ENCODE measurements at regions not wholly inside any gene's neighbourhood (a gene's known extent, or its start where the extent isn't known, plus 50 kb on each side); places are given as distances from the start of the nearest gene placed in this dataset.

DNA sequence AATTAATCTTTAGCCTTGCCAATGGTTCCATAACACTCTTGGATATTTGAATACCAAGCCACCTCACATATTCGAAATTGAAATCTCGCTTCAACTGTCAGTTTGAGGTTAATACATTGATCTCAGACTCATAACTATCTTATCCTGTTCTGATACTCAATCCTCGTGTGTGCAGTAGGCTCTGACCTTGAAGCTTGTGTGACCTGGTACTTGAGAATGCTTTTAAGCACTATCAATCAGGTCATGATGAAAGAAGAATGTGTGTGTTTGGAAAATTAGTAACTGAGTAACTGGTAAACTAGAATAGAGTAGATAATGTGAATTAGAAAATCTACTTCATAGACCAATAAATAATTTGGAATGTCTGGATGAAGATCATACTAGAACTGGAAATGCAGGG is 1266.7 kb downstream of the MAT2B start:
- no peaks in the 10 kb centered on the region for H3K9me3 ChIP-seq (ENCODE audit: control insufficient read depth in 2 of 2, insufficient read depth in 1 of 2, low read depth in 1 of 2, low read length in 1 of 2)
- H3K27ac ChIP-seq (ENCODE audit: low read depth in 2 of 2, low read length in 1 of 2) = no peak overlapping the region
- H3K4me1 ChIP-seq (ENCODE audit: control insufficient read depth in 2 of 2, insufficient read depth in 2 of 2, low read length in 1 of 2) = no peaks in the 10 kb centered on the region
- H3K4me3 ChIP-seq (ENCODE audit: low read depth in 1 of 2, low read length in 2 of 2) = no peak overlapping the region
- 68 to 73% methylated on average over 3 of the region's 3 CpGs for WGBS, 2 donors
- H3K27me3 ChIP-seq (ENCODE audit: control insufficient read depth in 1 of 2, insufficient read depth in 2 of 2, low read length in 2 of 2) = no peaks in the 10 kb centered on the region
- H3K36me3 ChIP-seq (ENCODE audit: control insufficient read depth in 2 of 2, insufficient read depth in 2 of 2, low read length in 1 of 2) = no peaks in the 10 kb centered on the region

DNA sequence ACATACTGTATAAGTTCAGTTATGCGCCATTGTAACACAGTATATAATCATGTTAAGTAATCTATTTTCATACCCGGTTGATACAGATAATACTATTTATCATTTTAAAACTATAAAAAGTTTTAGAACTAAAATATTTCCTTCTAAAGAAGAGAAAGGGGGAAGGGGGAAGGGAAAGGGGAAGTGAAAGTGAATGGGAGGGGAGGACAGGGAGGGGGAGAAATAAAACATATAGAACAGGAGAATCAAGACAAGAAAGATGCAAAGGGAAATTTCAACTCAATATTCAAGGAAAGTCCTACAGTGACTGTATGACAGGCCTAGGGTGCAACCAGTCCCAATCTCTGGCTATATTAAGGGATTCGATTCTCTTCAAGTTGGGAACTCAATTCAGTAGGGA is 1278.8 kb downstream of the MAT2B start:
- Histone ChIP-seq H3K4me3 (ENCODE audit: low read depth in 1 of 2, low read length in 2 of 2) (no peak overlapping the region), H3K27ac (ENCODE audit: low read depth in 2 of 2, low read length in 1 of 2) (no peak overlapping the region), H3K4me1 (ENCODE audit: control insufficient read depth in 2 of 2, insufficient read depth in 2 of 2, low read length in 1 of 2) (no peaks in the 10 kb centered on the region), H3K9me3 (ENCODE audit: control insufficient read depth in 2 of 2, insufficient read depth in 1 of 2, low read depth in 1 of 2, low read length in 1 of 2) (no peaks in the 10 kb centered on the region), H3K36me3 (ENCODE audit: control insufficient read depth in 2 of 2, insufficient read depth in 2 of 2, low read length in 1 of 2) (no peaks in the 10 kb centered on the region), H3K27me3 (ENCODE audit: control insufficient read depth in 1 of 2, insufficient read depth in 2 of 2, low read length in 2 of 2) (no peaks in the 10 kb centered on the region)
- whole genome bisulfite sequencing, 2 donors = 84 to 91% methylated on average over 3 of the region's 3 CpGs

DNA sequence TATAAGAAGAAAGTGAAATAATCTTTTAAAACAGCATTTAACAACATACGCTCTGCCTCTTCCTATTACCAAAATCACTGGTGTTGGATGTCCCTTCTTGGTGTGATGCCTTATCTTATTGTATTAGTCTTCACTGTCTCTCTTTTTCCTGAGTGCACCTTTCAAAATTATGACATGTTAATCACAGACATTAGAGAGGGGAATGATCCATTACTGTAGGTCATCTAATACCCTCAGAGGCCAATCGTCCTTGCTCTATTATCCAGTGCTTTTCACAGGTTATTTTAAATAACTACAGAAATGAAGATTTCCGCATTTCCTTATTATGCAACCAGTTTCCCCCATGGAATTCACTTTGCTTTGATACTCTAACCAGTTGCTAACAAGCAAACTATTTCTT is 1292.7 kb downstream of the MAT2B start:
- Histone ChIP-seq H3K9me3 (ENCODE audit: control insufficient read depth in 2 of 2, insufficient read depth in 1 of 2, low read depth in 1 of 2, low read length in 1 of 2) (peaks cover 3 to 6% of the 10 kb centered on the region in 2 donors), H3K4me3 (ENCODE audit: low read depth in 1 of 2, low read length in 2 of 2) (no peak overlapping the region), H3K27ac (ENCODE audit: low read depth in 2 of 2, low read length in 1 of 2) (no peak overlapping the region), H3K27me3 (ENCODE audit: control insufficient read depth in 1 of 2, insufficient read depth in 2 of 2, low read length in 2 of 2) (no peaks in the 10 kb centered on the region), H3K36me3 (ENCODE audit: control insufficient read depth in 2 of 2, insufficient read depth in 2 of 2, low read length in 1 of 2) (no peaks in the 10 kb centered on the region), H3K4me1 (ENCODE audit: control insufficient read depth in 2 of 2, insufficient read depth in 2 of 2, low read length in 1 of 2) (no peaks in the 10 kb centered on the region)
- 80 to 82% methylated on average over 3 of the region's 3 CpGs for WGBS, 2 donors

DNA sequence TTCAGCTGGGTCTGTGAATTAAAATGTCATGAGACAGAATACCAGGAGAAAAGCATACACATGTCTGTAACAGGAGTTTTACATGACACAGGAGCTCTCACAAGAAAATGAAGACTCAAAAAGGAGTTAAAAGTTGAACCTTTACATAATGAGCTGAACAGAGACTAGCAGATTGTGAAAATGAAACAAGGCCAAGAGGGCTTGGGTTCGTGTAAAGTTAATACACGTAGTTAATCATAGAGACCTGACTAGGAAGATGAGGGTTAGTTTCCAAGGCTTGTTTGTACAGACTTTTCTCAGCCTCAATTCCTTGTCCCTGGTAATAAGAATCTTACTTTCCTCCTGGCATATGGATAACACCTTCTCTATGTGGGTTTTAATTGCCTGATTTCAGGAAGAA is 1294.0 kb downstream of the MAT2B start:
- Histone ChIP-seq H3K27me3 (ENCODE audit: control insufficient read depth in 1 of 2, insufficient read depth in 2 of 2, low read length in 2 of 2) (no peaks in the 10 kb centered on the region), H3K9me3 (ENCODE audit: control insufficient read depth in 2 of 2, insufficient read depth in 1 of 2, low read depth in 1 of 2, low read length in 1 of 2) (peaks cover 3 to 6% of the 10 kb centered on the region in 2 donors), H3K36me3 (ENCODE audit: control insufficient read depth in 2 of 2, insufficient read depth in 2 of 2, low read length in 1 of 2) (no peaks in the 10 kb centered on the region), H3K4me3 (ENCODE audit: low read depth in 1 of 2, low read length in 2 of 2) (no peak overlapping the region), H3K4me1 (ENCODE audit: control insufficient read depth in 2 of 2, insufficient read depth in 2 of 2, low read length in 1 of 2) (no peaks in the 10 kb centered on the region), H3K27ac (ENCODE audit: low read depth in 2 of 2, low read length in 1 of 2) (no peak overlapping the region)
- WGBS, 2 donors = 44 to 49% methylated on average over 2 of the region's 2 CpGs

DNA sequence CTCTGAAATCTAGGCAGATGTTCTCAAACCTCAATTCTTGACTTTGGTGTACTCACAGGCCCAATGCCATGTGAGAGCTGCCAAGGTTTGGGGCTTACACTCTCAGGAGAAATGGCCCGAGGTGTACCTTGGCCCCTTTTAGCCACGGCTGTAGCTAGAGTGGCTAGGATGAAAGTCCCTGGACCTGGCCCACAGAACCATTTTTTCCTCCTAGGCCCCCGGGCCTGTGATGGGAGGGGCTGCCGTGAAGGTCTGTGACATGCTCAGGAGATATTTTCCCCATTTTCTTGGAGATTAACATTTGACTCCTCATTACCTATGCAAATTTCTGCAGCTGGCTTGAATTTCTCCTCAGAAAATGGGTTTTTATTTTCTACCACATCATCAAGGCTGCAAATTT is 1296.5 kb downstream of the MAT2B start:
- Histone ChIP-seq H3K9me3 (ENCODE audit: control insufficient read depth in 2 of 2, insufficient read depth in 1 of 2, low read depth in 1 of 2, low read length in 1 of 2) (peaks cover 3 to 6% of the 10 kb centered on the region in 2 donors), H3K36me3 (ENCODE audit: control insufficient read depth in 2 of 2, insufficient read depth in 2 of 2, low read length in 1 of 2) (no peaks in the 10 kb centered on the region), H3K4me3 (ENCODE audit: low read depth in 1 of 2, low read length in 2 of 2) (no peak overlapping the region), H3K4me1 (ENCODE audit: control insufficient read depth in 2 of 2, insufficient read depth in 2 of 2, low read length in 1 of 2) (no peaks in the 10 kb centered on the region), H3K27me3 (ENCODE audit: control insufficient read depth in 1 of 2, insufficient read depth in 2 of 2, low read length in 2 of 2) (no peaks in the 10 kb centered on the region), H3K27ac (ENCODE audit: low read depth in 2 of 2, low read length in 1 of 2) (no peak overlapping the region)
- 86 to 87% methylated on average over 4 of the region's 4 CpGs for WGBS, 2 donors

DNA sequence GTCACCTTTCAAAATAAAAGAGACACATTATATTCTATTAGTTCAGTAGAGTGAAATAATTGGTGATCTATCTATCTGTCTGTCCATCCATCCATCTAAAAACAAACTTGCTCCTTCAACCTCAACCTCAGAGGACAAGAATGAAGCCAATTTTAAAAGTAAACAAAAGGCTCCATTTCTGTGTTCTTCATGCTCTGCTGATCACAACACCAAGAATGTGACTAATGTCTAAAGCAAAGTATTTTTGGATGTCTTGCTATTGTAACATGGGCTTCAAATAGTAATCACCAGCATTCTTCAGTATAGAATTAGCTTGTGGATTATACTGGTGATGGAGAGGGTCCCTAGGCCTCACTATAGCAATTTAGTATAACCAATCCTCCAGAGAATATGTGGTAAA is 1304.4 kb downstream of the MAT2B start:
- no peaks in the 10 kb centered on the region for H3K27me3 ChIP-seq (ENCODE audit: control insufficient read depth in 1 of 2, insufficient read depth in 2 of 2, low read length in 2 of 2)
- no peak overlapping the region for H3K27ac ChIP-seq (ENCODE audit: low read depth in 2 of 2, low read length in 1 of 2)
- H3K4me1 ChIP-seq (ENCODE audit: control insufficient read depth in 2 of 2, insufficient read depth in 2 of 2, low read length in 1 of 2) = no peaks in the 10 kb centered on the region
- no peaks in the 10 kb centered on the region for H3K9me3 ChIP-seq (ENCODE audit: control insufficient read depth in 2 of 2, insufficient read depth in 1 of 2, low read depth in 1 of 2, low read length in 1 of 2)
- H3K4me3 ChIP-seq (ENCODE audit: low read depth in 1 of 2, low read length in 2 of 2) = no peak overlapping the region
- no peaks in the 10 kb centered on the region for H3K36me3 ChIP-seq (ENCODE audit: control insufficient read depth in 2 of 2, insufficient read depth in 2 of 2, low read length in 1 of 2)

DNA sequence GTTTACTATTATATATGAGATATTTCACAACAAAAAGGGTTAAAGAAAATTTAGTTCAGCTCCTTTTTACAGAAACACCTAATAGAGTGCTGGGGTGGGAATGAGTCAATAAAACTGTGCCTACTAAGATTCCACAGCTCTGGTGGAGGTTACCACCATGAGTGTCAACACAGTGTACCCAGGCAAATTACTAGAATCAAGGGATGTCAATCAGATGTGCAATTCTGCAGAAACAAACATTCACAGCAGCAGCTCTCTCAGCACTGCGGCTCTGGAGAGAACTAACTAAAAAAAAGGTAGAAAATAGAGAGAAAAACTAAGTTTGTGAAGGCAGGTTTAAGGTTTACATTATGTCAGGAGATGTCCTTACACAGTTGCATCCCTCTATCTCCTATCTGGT is 1313.0 kb downstream of the MAT2B start:
- H3K27ac ChIP-seq (ENCODE audit: low read depth in 2 of 2, low read length in 1 of 2) = no peak overlapping the region
- H3K9me3 ChIP-seq (ENCODE audit: control insufficient read depth in 2 of 2, insufficient read depth in 1 of 2, low read depth in 1 of 2, low read length in 1 of 2) = no peaks in the 10 kb centered on the region
- WGBS, 2 donors = 24 to 58% methylated on average over 1 of the region's 1 CpG
- no peaks in the 10 kb centered on the region for H3K27me3 ChIP-seq (ENCODE audit: control insufficient read depth in 1 of 2, insufficient read depth in 2 of 2, low read length in 2 of 2)
- H3K4me3 ChIP-seq (ENCODE audit: low read depth in 1 of 2, low read length in 2 of 2) = no peak overlapping the region
- no peaks in the 10 kb centered on the region for H3K4me1 ChIP-seq (ENCODE audit: control insufficient read depth in 2 of 2, insufficient read depth in 2 of 2, low read length in 1 of 2)
- no peaks in the 10 kb centered on the region for H3K36me3 ChIP-seq (ENCODE audit: control insufficient read depth in 2 of 2, insufficient read depth in 2 of 2, low read length in 1 of 2)

DNA sequence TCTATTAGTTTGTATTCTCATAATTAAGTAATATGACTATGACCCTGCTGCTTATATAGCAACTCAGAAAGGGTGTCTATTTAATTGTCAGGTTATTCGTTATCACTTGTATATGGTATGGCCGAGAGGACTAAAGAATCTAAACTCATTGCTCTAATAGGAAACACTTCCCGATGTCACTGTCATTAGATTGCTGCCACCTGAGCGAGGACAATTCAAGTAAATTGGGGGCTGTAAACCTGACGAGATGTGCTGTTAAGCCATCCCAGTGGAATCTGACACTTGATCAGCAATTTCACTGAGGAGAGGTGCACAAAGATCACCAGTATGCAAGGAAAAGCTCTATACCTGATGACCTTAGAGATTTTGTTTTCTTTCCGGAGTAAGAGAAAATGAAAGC is 1319.3 kb downstream of the MAT2B start:
- 65 to 71% methylated on average over 6 of the region's 6 CpGs for WGBS, 2 donors
- Histone ChIP-seq H3K9me3 (ENCODE audit: control insufficient read depth in 2 of 2, insufficient read depth in 1 of 2, low read depth in 1 of 2, low read length in 1 of 2) (no peaks in the 10 kb centered on the region), H3K4me1 (ENCODE audit: control insufficient read depth in 2 of 2, insufficient read depth in 2 of 2, low read length in 1 of 2) (no peaks in the 10 kb centered on the region), H3K27me3 (ENCODE audit: control insufficient read depth in 1 of 2, insufficient read depth in 2 of 2, low read length in 2 of 2) (no peaks in the 10 kb centered on the region), H3K36me3 (ENCODE audit: control insufficient read depth in 2 of 2, insufficient read depth in 2 of 2, low read length in 1 of 2) (no peaks in the 10 kb centered on the region), H3K27ac (ENCODE audit: low read depth in 2 of 2, low read length in 1 of 2) (no peak overlapping the region), H3K4me3 (ENCODE audit: low read depth in 1 of 2, low read length in 2 of 2) (no peak overlapping the region)

DNA sequence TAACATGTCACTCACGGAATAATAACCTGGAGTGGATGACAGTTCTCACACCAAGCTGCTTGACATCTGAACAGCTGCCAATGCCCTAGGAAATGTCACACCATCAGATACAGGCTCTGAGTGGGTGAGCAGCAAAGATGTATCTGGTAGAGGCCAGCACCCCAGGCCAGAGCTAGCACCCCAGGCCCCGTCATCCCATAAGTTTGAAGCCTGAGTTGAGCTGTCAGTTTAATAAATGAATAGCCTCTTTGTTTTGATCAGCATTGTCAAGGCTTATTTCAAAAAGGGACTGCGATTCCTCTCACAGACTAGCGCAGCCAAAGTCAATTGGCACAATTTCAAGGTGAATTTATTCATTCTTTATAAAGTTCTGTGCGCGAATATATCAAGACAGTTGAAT is 1327.1 kb downstream of the MAT2B start:
- no peaks in the 10 kb centered on the region for H3K27me3 ChIP-seq (ENCODE audit: control insufficient read depth in 1 of 2, insufficient read depth in 2 of 2, low read length in 2 of 2)
- no peak overlapping the region for H3K4me3 ChIP-seq (ENCODE audit: low read depth in 1 of 2, low read length in 2 of 2)
- H3K9me3 ChIP-seq (ENCODE audit: control insufficient read depth in 2 of 2, insufficient read depth in 1 of 2, low read depth in 1 of 2, low read length in 1 of 2) = no peaks in the 10 kb centered on the region
- H3K27ac ChIP-seq (ENCODE audit: low read depth in 2 of 2, low read length in 1 of 2) = no peak overlapping the region
- no peaks in the 10 kb centered on the region for H3K36me3 ChIP-seq (ENCODE audit: control insufficient read depth in 2 of 2, insufficient read depth in 2 of 2, low read length in 1 of 2)
- WGBS, 2 donors = 49 to 59% methylated on average over 6 of the region's 6 CpGs
- no peaks in the 10 kb centered on the region for H3K4me1 ChIP-seq (ENCODE audit: control insufficient read depth in 2 of 2, insufficient read depth in 2 of 2, low read length in 1 of 2)

DNA sequence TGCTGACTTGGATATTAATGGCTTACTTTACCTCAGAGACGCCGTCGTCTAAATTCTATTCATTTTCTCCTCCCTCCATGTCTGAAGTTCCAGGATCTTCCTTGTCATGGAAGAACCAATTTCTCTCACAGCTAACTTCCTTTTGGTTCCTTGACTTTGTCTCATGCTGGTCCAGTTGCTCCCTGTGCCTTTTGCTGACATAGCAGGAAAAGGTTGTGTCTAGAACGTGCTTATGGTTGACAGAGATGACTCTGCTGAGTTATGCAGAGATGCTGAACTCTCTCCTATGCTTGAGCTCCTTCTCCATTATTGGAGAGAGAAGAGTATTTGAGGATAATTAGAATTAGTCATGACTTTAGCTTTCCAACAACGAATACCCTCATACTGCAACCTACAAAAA is 1338.9 kb downstream of the MAT2B start:
- H3K9me3 ChIP-seq (ENCODE audit: control insufficient read depth in 2 of 2, insufficient read depth in 1 of 2, low read depth in 1 of 2, low read length in 1 of 2) = no peaks in the 10 kb centered on the region

More for the DNA sequence above, 1338.9 kb downstream of the MAT2B start:
- 86% methylated on average over 5 of the region's 5 CpGs for WGBS, 2 donors
- Histone ChIP-seq H3K4me3 (ENCODE audit: low read depth in 1 of 2, low read length in 2 of 2) (no peak overlapping the region), H3K4me1 (ENCODE audit: control insufficient read depth in 2 of 2, insufficient read depth in 2 of 2, low read length in 1 of 2) (no peaks in the 10 kb centered on the region), H3K27me3 (ENCODE audit: control insufficient read depth in 1 of 2, insufficient read depth in 2 of 2, low read length in 2 of 2) (no peaks in the 10 kb centered on the region), H3K36me3 (ENCODE audit: control insufficient read depth in 2 of 2, insufficient read depth in 2 of 2, low read length in 1 of 2) (no peaks in the 10 kb centered on the region), H3K27ac (ENCODE audit: low read depth in 2 of 2, low read length in 1 of 2) (no peak overlapping the region)
